GM23248 (cell line): ENCODE measurements at regions not wholly inside any gene's neighbourhood (a gene's known extent, or its start where the extent isn't known, plus 50 kb on each side); places are given as distances from the start of the nearest gene placed in this dataset.

ENCODE experiments used
- DNase-seq: peaks from one replicate; pipeline ENCODE4 v3.0.0-alpha.2; 2015
- H2AFZ ChIP-seq: fragments of 200-600 bp; sonication (generic); 2 replicates; pipeline ENCODE4 v1.6.1; 2016; ENCODE audit warnings: antibody characterized with exemption
- H3F3A ChIP-seq: fragments of 200-600 bp; sonication (generic); 2 replicates; pipeline ENCODE4 v1.6.1; 2016; ENCODE audit warnings: mild to moderate bottlenecking, antibody characterized with exemption, mixed run types; ENCODE audit not compliant: insufficient read depth
- H3K27ac ChIP-seq: fragments of 200-600 bp; sonication (generic); 2 replicates; pipeline ENCODE4 v1.5.1; 2016; ENCODE audit warnings: mild to moderate bottlenecking
- H3K27me3 ChIP-seq: fragments of 200-600 bp; sonication (generic); replicated peaks from 2 replicates; pipeline ENCODE4 v1.6.1; 2016; ENCODE audit warnings: mild to moderate bottlenecking; ENCODE audit not compliant: insufficient read depth
- H3K36me3 ChIP-seq: fragments of 200-600 bp; sonication (generic); 2 replicates; pipeline ENCODE4 v1.6.1; 2016; ENCODE audit warnings: low read depth, mild to moderate bottlenecking
- H3K4me1 ChIP-seq: fragments of 200-600 bp; sonication (generic); 2 replicates; pipeline ENCODE4 v1.6.1; 2016; ENCODE audit warnings: mild to moderate bottlenecking; ENCODE audit not compliant: insufficient read depth
- H3K4me2 ChIP-seq: fragments of 200-600 bp; sonication (generic); one replicate; pipeline ENCODE4 v1.6.1; 2016; ENCODE audit warnings: mild to moderate bottlenecking; ENCODE audit not compliant: unreplicated experiment
- H3K4me3 ChIP-seq: fragments of 200-600 bp; sonication (generic); 2 replicates; pipeline ENCODE4 v1.5.1; 2016; ENCODE audit warnings: mild to moderate bottlenecking
- H3K79me2 ChIP-seq: fragments of 200-600 bp; sonication (generic); 2 replicates; pipeline ENCODE4 v1.6.1; 2016; ENCODE audit warnings: mild to moderate bottlenecking; ENCODE audit not compliant: insufficient read depth
- H3K9ac ChIP-seq: fragments of 200-600 bp; sonication (generic); 2 replicates; pipeline ENCODE4 v1.6.1; 2016; ENCODE audit warnings: mild to moderate bottlenecking
- H3K9me2 ChIP-seq: fragments of 200-600 bp; sonication (generic); 2 replicates; pipeline ENCODE4 v1.6.1; 2016; ENCODE audit warnings: mixed run types, mild to moderate bottlenecking, moderate library complexity; ENCODE audit not compliant: insufficient read depth
- H3K9me3 ChIP-seq: fragments of 200-600 bp; sonication (generic); one replicate; pipeline ENCODE4 v1.6.1; 2017; ENCODE audit warnings: low read depth
- H4K20me1 ChIP-seq: fragments of 200-600 bp; sonication (generic); 2 replicates; pipeline ENCODE4 v1.6.0; 2016; ENCODE audit not compliant: insufficient read depth
- EZH2 ChIP-seq: fragments of 200-600 bp; sonication (generic); IDR thresholded peaks from 2 replicates; pipeline ENCODE4 v1.6.1; 2018; ENCODE audit warnings: antibody characterized with exemption, mild to moderate bottlenecking; ENCODE audit not compliant: insufficient read depth, poor library complexity, severe bottlenecking
- EZH2phosphoT487 ChIP-seq: fragments of 200-600 bp; sonication (generic); IDR thresholded peaks from 2 replicates; pipeline ENCODE4 v1.6.1; 2018; ENCODE audit warnings: antibody characterized with exemption, moderate library complexity, mild to moderate bottlenecking, low read depth; ENCODE audit not compliant: insufficient read depth
- WGBS, 2 experiments: methylation state at CpG; one replicate each; pipeline ENCODE4 v1.1.6; 2015 to 2017; ENCODE audit warnings: low lambda C conversion rate in 2 of 2, low coverage in 1 of 2; ENCODE audit errors: missing lambda C conversion rate in 2 of 2; 5-methylcytosine and 5-hydroxymethylcytosine counted together
- in situ Hi-C: fragments of 300-500 bp; cut with MboI; formaldehyde crosslinking; loops from 2 replicates; pipeline ENCODE4 v1.15.0; 2020

GRCh38 chr11:111106641-111107040, 138.9 kb upstream of the POU2AF2 start:
- no peak overlapping the region for H3K27ac ChIP-seq
- no peak for DNase-seq
- H3K9me3 ChIP-seq: no peaks in the 10 kb centered on the region
- H3K4me3 ChIP-seq: no peak overlapping the region
- H3K27me3 ChIP-seq: no peaks in the 10 kb centered on the region
- no peaks in the 10 kb centered on the region for H3F3A ChIP-seq
- no peaks in the 10 kb centered on the region for H3K9me2 ChIP-seq
- in situ Hi-C loops: no loop called here
- no peaks in the 10 kb centered on the region for H4K20me1 ChIP-seq
- H3K79me2 ChIP-seq: no peaks in the 10 kb centered on the region
- H3K9ac ChIP-seq: no peak overlapping the region
- WGBS, 2 experiments: 33 to 36% methylated on average over 2 of the region's 2 CpGs
- H2AFZ ChIP-seq: no peak overlapping the region
- H3K4me1 ChIP-seq: peaks cover 12% of the 10 kb centered on the region; the same call in 1 of the 2 replicates
- H3K36me3 ChIP-seq: no peaks in the 10 kb centered on the region
- H3K4me2 ChIP-seq: no peak overlapping the region
- no peak for TF ChIP-seq EZH2phosphoT487
- TF ChIP-seq EZH2: no peak

GRCh38 chr11:111105566-111105965, 140.0 kb upstream of the POU2AF2 start:
- H3K9me3 ChIP-seq: no peaks in the 10 kb centered on the region
- no peaks in the 10 kb centered on the region for H3K36me3 ChIP-seq
- no peak overlapping the region for H2AFZ ChIP-seq
- in situ Hi-C loops: no loop called here
- H3K27ac ChIP-seq: no peak overlapping the region
- no peaks in the 10 kb centered on the region for H3K27me3 ChIP-seq
- H3K4me2 ChIP-seq: no peak overlapping the region
- no peak overlapping the region for H3K4me3 ChIP-seq
- no peak overlapping the region for H3K9ac ChIP-seq
- DNase-seq: peak; percentile 68
- no peaks in the 10 kb centered on the region for H3F3A ChIP-seq
- 89 to 91% methylated on average over 2 of the region's 2 CpGs for WGBS, 2 experiments
- H3K79me2 ChIP-seq: no peaks in the 10 kb centered on the region
- H3K4me1 ChIP-seq: peaks cover 12% of the 10 kb centered on the region; the same call in 1 of the 2 replicates
- H4K20me1 ChIP-seq: no peaks in the 10 kb centered on the region
- TF ChIP-seq EZH2 (no peak), EZH2phosphoT487 (no peak)
- H3K9me2 ChIP-seq: no peaks in the 10 kb centered on the region

- no peaks in the 10 kb centered on the region for H3K79me2 ChIP-seq
- H2AFZ ChIP-seq: no peak overlapping the region
- no peak for TF ChIP-seq EZH2phosphoT487
- TF ChIP-seq EZH2: no peak
- no peaks in the 10 kb centered on the region for H3K27me3 ChIP-seq
- H3F3A ChIP-seq: no peaks in the 10 kb centered on the region
- H3K4me2 ChIP-seq: no peak overlapping the region
- DNase-seq: no peak
- H3K4me1 ChIP-seq: peaks cover 12% of the 10 kb centered on the region; the same call in 1 of the 2 replicates
- H3K4me3 ChIP-seq: no peak overlapping the region
- in situ Hi-C loops: no loop called here
- no peak overlapping the region for H3K27ac ChIP-seq
- no peak overlapping the region for H3K9ac ChIP-seq
- H3K9me3 ChIP-seq: no peaks in the 10 kb centered on the region
- no peaks in the 10 kb centered on the region for H3K9me2 ChIP-seq
- no peaks in the 10 kb centered on the region for H3K36me3 ChIP-seq
- H4K20me1 ChIP-seq: no peaks in the 10 kb centered on the region
Observed at GRCh38 chr11:111104185-111104584, 141.3 kb upstream of the POU2AF2 start.

- H2AFZ ChIP-seq: no peak overlapping the region
- no peaks in the 10 kb centered on the region for H3K9me2 ChIP-seq
- DNase-seq: no peak
- no peaks in the 10 kb centered on the region for H3K27me3 ChIP-seq
- 8 to 12% methylated on average over 3 of the region's 3 CpGs for WGBS, 2 experiments
- no peaks in the 10 kb centered on the region for H3K79me2 ChIP-seq
- H3K27ac ChIP-seq: no peak overlapping the region
- H3K36me3 ChIP-seq: no peaks in the 10 kb centered on the region
- H3K9ac ChIP-seq: no peak overlapping the region
- H3K4me3 ChIP-seq: no peak overlapping the region
- in situ Hi-C loops: no loop called here
- TF ChIP-seq EZH2phosphoT487: no peak
- TF ChIP-seq EZH2: no peak
- no peaks in the 10 kb centered on the region for H3K9me3 ChIP-seq
- no peak overlapping the region for H3K4me2 ChIP-seq
- no peaks in the 10 kb centered on the region for H3F3A ChIP-seq
- no peaks in the 10 kb centered on the region for H4K20me1 ChIP-seq
- peaks cover 12% of the 10 kb centered on the region; the same call in 1 of the 2 replicates for H3K4me1 ChIP-seq
Observed at GRCh38 chr11:111101881-111102280, 143.6 kb upstream of the POU2AF2 start.
